HEK293 (cell line): ENCODE measurements at regions not wholly inside any gene's neighbourhood (a gene's known extent, or its start where the extent isn't known, plus 50 kb on each side); places are given as distances from the start of the nearest gene placed in this dataset.

Experiments used
- CTCF ChIA-PET: fragments of 350-600 bp; formaldehyde crosslinking; extraction: SDS; loops from one replicate; lab custom pipeline; 2021; ENCODE audit warnings: antibody characterized with exemption; lab: Yijun Ruan, JAX
- POLR2A ChIA-PET: fragments of 300-600 bp; formaldehyde crosslinking; extraction: SDS; loops from one replicate; lab custom pipeline; 2020; ENCODE audit warnings: antibody characterized with exemption, inconsistent platforms; lab: Yijun Ruan, JAX
- H3K27ac ChIP-seq: fragments of 200-500 bp; sonication (Bioruptor generic); 2 replicates; pipeline ENCODE4 v1.5.1; 2014; ENCODE audit warnings: low read depth, low read length, control low read depth, inconsistent platforms; ENCODE audit errors: extremely low read depth
- H3K36me3 ChIP-seq, 2 experiments: fragments of 200-500 bp in 1 of 2; sonication (Bioruptor generic) in 1 of 2; 1 replicate in 1 of 2; 2 replicates in 1 of 2; pipeline ENCODE4 v1.5.1; 2014 to 2017; ENCODE audit warnings: inconsistent platforms in 2 of 2, low read length in 2 of 2; ENCODE audit not compliant: control insufficient read depth in 2 of 2, insufficient read depth in 1 of 2
- H3K4me1 ChIP-seq: fragments of 200-500 bp; sonication (Bioruptor generic); 2 replicates; pipeline ENCODE4 v1.5.1; 2014; ENCODE audit warnings: mild to moderate bottlenecking, low read length, inconsistent platforms; ENCODE audit not compliant: control insufficient read depth, insufficient read depth
- H3K4me3 ChIP-seq: 2 replicates; pipeline ENCODE4 v1.5.1; 2011; ENCODE audit warnings: low read depth, mild to moderate bottlenecking, control low read depth, low read length, moderate library complexity
- H3K9me3 ChIP-seq: fragments of 200-500 bp; sonication (Bioruptor generic); 2 replicates; pipeline ENCODE4 v1.5.1; 2014; ENCODE audit warnings: low read depth, low read length, inconsistent platforms; ENCODE audit not compliant: control insufficient read depth, insufficient read depth
- FEZF1 ChIP-seq: fragments of 450-650 bp; formaldehyde crosslinking; IDR thresholded peaks from 2 replicates; pipeline ENCODE4 v1.5.1; 2016; ENCODE audit warnings: missing biosample characterization, missing genetic modification characterization
- GLIS1 ChIP-seq: fragments of 450-650 bp; formaldehyde crosslinking; IDR thresholded peaks from 2 replicates; pipeline ENCODE4 v1.5.1; 2016; ENCODE audit warnings: missing biosample characterization, missing genetic modification characterization
- PRDM6 ChIP-seq: fragments of 450-650 bp; formaldehyde crosslinking; IDR thresholded peaks from 2 replicates; pipeline ENCODE4 v1.5.1; 2017; ENCODE audit warnings: missing biosample characterization, missing genetic modification characterization
- RBAK ChIP-seq: fragments of 450-650 bp; formaldehyde crosslinking; IDR thresholded peaks from 2 replicates; pipeline ENCODE4 v1.5.1; 2016; ENCODE audit warnings: missing biosample characterization, missing genetic modification characterization
- SALL2 ChIP-seq: fragments of 450-650 bp; formaldehyde crosslinking; IDR thresholded peaks from 2 replicates; pipeline ENCODE4 v1.5.0; 2017; ENCODE audit warnings: missing biosample characterization, mild to moderate bottlenecking, missing genetic modification characterization, borderline replicate concordance
- TCF7L2 ChIP-seq: IDR thresholded peaks from 2 replicates; pipeline ENCODE4 v1.6.1; 2011; ENCODE audit warnings: low read depth, mild to moderate bottlenecking, inconsistent platforms, low read length, moderate library complexity, borderline replicate concordance
- TSHZ1 ChIP-seq: fragments of 450-650 bp; formaldehyde crosslinking; IDR thresholded peaks from 2 replicates; pipeline ENCODE4 v1.5.1; 2016; ENCODE audit warnings: missing biosample characterization, missing genetic modification characterization, borderline replicate concordance
- WT1 ChIP-seq: fragments of 450-650 bp; formaldehyde crosslinking; IDR thresholded peaks from 2 replicates; pipeline ENCODE4 v1.5.1; 2016; ENCODE audit warnings: missing biosample characterization, missing genetic modification characterization
- ZBTB11 ChIP-seq: fragments of 450-650 bp; formaldehyde crosslinking; conservative IDR thresholded peaks from 2 replicates; pipeline ENCODE4 v1.5.1; 2016; ENCODE audit warnings: low read depth, missing biosample characterization, missing genetic modification characterization
- ZNF112 ChIP-seq: fragments of 450-650 bp; formaldehyde crosslinking; IDR thresholded peaks from 2 replicates; pipeline ENCODE4 v1.5.0; 2017; ENCODE audit warnings: missing biosample characterization, missing genetic modification characterization
- ZNF157 ChIP-seq: fragments of 450-650 bp; formaldehyde crosslinking; IDR thresholded peaks from 2 replicates; pipeline ENCODE4 v1.5.1; 2016; ENCODE audit warnings: missing biosample characterization, missing genetic modification characterization
- ZNF202 ChIP-seq: fragments of 450-650 bp; formaldehyde crosslinking; IDR thresholded peaks from 2 replicates; pipeline ENCODE4 v1.5.1; 2016; ENCODE audit warnings: missing biosample characterization, missing genetic modification characterization, borderline replicate concordance
- ZNF24 ChIP-seq: fragments of 450-650 bp; formaldehyde crosslinking; IDR thresholded peaks from 2 replicates; pipeline ENCODE4 v1.5.1; 2016; ENCODE audit warnings: missing biosample characterization, missing genetic modification characterization
- ZNF335 ChIP-seq: fragments of 450-650 bp; formaldehyde crosslinking; conservative IDR thresholded peaks from 2 replicates; pipeline ENCODE4 v1.5.1; 2016; ENCODE audit warnings: missing biosample characterization, missing genetic modification characterization
- ZNF549 ChIP-seq: fragments of 450-650 bp; IDR thresholded peaks from 2 replicates; pipeline ENCODE4 v1.5.1; 2018; ENCODE audit warnings: missing biosample characterization, missing genetic modification characterization, mild to moderate bottlenecking, inconsistent platforms, moderate library complexity
- ZNF560 ChIP-seq: fragments of 450-650 bp; formaldehyde crosslinking; IDR thresholded peaks from 2 replicates; pipeline ENCODE4 v1.5.1; 2017; ENCODE audit warnings: missing biosample characterization, missing genetic modification characterization, borderline replicate concordance
- ZNF624 ChIP-seq: fragments of 450-650 bp; formaldehyde crosslinking; IDR thresholded peaks from 2 replicates; pipeline ENCODE4 v1.5.1; 2017; ENCODE audit warnings: missing biosample characterization, missing genetic modification characterization
- ZNF692 ChIP-seq: fragments of 450-650 bp; formaldehyde crosslinking; IDR thresholded peaks from 2 replicates; pipeline ENCODE4 v1.5.1; 2016; ENCODE audit warnings: missing biosample characterization, missing genetic modification characterization
- ZNF785 ChIP-seq: fragments of 450-650 bp; formaldehyde crosslinking; IDR thresholded peaks from 2 replicates; pipeline ENCODE4 v1.5.1; 2016; ENCODE audit warnings: missing biosample characterization, missing genetic modification characterization
- ZSCAN18 ChIP-seq: fragments of 450-650 bp; formaldehyde crosslinking; IDR thresholded peaks from 2 replicates; pipeline ENCODE4 v1.5.1; 2016; ENCODE audit warnings: missing biosample characterization, missing genetic modification characterization
- TF ChIP-seq, protein P1 (sequence below): fragments of 450-650 bp; formaldehyde crosslinking; IDR thresholded peaks from 2 replicates; pipeline ENCODE4 v1.5.1; 2016; ENCODE audit warnings: missing biosample characterization, missing genetic modification characterization

GRCh38 chr5:103456476-103456875 lies 106.1 kb downstream of the NUDT12 start (continued):
- no peak for TF ChIP-seq ZBTB11 (tag by site-specific recombination)
- TF ChIP-seq ZNF24 (tag by site-specific recombination) = no peak
- TF ChIP-seq ZSCAN18 = no peak
- no peak for TF ChIP-seq PRDM6 (tag by site-specific recombination)
- no peak for TF ChIP-seq FEZF1 (tag by site-specific recombination)
- no peak for TF ChIP-seq RBAK (tag by site-specific recombination)
- TF ChIP-seq ZNF624 (tag by site-specific recombination) = no peak
- TF ChIP-seq SALL2 (tag by site-specific recombination) = no peak
- TF ChIP-seq GLIS1 (tag by site-specific recombination) = no peak
- no peak for TF ChIP-seq ZNF692 (tag by site-specific recombination)
- TF ChIP-seq ZNF112 (tag by site-specific recombination) = no peak
- no peak for TF ChIP-seq ZNF202 (tag by site-specific recombination)

DNA sequence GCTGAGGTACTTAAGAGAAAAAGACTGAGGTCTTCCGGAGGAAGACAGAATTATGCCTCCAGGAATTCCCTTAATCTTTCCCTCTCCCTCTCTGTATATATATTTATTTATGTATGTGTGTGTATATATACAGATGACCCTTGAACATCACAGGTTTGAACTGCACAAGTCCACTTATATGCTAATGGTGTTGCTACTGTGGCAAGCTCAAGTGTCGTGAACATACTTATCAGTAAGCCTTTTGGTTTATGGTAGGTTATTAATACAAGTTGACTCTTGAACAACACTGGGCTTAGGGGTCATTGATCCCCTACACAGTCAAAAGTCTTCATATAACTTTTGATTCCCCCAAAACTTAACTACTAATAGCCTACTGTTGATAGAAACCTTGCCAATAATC lies 106.8 kb downstream of the NUDT12 start:
- H3K4me1 ChIP-seq = no peaks in the 10 kb centered on the region
- no peaks in the 10 kb centered on the region for H3K36me3 ChIP-seq
- no peaks in the 10 kb centered on the region for H3K9me3 ChIP-seq
- CTCF ChIA-PET = no interaction called here
- no peak overlapping the region for H3K27ac ChIP-seq
- H3K4me3 ChIP-seq = no peak overlapping the region
- POLR2A ChIA-PET = interaction anchor here (1.0 kb wide), 1 partner anchor 198 kb away, joined by 3 read pairs; the partner anchor contains the start of gene MACIR
- TF ChIP-seq TSHZ1 (tag by site-specific recombination) (no peak), ZNF785 (tag by site-specific recombination) (no peak), ZNF157 (no peak), ZNF692 (tag by site-specific recombination) (no peak), WT1 (no peak), ZNF560 (tag by site-specific recombination) (no peak), ZNF335 (no peak), TCF7L2 (no peak), ZNF549 (tag by site-specific recombination) (no peak)
- TF ChIP-seq, protein P1, sequence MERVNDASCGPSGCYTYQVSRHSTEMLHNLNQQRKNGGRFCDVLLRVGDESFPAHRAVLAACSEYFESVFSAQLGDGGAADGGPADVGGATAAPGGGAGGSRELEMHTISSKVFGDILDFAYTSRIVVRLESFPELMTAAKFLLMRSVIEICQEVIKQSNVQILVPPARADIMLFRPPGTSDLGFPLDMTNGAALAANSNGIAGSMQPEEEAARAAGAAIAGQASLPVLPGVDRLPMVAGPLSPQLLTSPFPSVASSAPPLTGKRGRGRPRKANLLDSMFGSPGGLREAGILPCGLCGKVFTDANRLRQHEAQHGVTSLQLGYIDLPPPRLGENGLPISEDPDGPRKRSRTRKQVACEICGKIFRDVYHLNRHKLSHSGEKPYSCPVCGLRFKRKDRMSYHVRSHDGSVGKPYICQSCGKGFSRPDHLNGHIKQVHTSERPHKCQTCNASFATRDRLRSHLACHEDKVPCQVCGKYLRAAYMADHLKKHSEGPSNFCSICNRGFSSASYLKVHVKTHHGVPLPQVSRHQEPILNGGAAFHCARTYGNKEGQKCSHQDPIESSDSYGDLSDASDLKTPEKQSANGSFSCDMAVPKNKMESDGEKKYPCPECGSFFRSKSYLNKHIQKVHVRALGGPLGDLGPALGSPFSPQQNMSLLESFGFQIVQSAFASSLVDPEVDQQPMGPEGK (tag by site-specific recombination) = no peak
